SK-N-SH (cell line): ENCODE measurements at regions not wholly inside any gene's neighbourhood (a gene's known extent, or its start where the extent isn't known, plus 50 kb on each side); places are given as distances from the start of the nearest gene placed in this dataset.

ENCODE experiments used
- CTCF ChIA-PET: fragments of 300-600, 350-600 bp; formaldehyde crosslinking; extraction: SDS; loops from one replicate; lab custom pipeline; 2021; lab: Yijun Ruan, JAX
- POLR2A ChIA-PET: fragments of 350-600 bp; sonication (Branson Sonifier 250); formaldehyde crosslinking; extraction: SDS; loops from one replicate; lab custom pipeline; 2020; ENCODE audit warnings: antibody characterized with exemption, inconsistent platforms; lab: Yijun Ruan, JAX
- DNase-seq: peaks from one replicate; pipeline ENCODE4 v3.0.0; 2012
- H2AFZ ChIP-seq: fragments of 200-600 bp; sonication (generic); 2 replicates; pipeline ENCODE4 v1.8.1; 2016; ENCODE audit warnings: antibody characterized with exemption, mild to moderate bottlenecking, low read depth
- H3F3A ChIP-seq: fragments of 200-600 bp; sonication (generic); replicated peaks from 2 replicates; pipeline ENCODE3; 2016; ENCODE audit warnings: antibody characterized with exemption, mild to moderate bottlenecking; ENCODE audit not compliant: insufficient read depth
- H3K27ac ChIP-seq, 2 experiments: fragments of 200-500 bp in 1 of 2; fragments of 200-600 bp in 1 of 2; sonication (Bioruptor generic) in 1 of 2; sonication (generic), shearing (Covaris generic) in 1 of 2; 2 replicates each; pipeline versions ENCODE4 v1.5.1 to v1.6.1; 2014 to 2016; ENCODE audit warnings: low read depth in 2 of 2, inconsistent platforms in 1 of 2, low read length in 1 of 2, mild to moderate bottlenecking in 1 of 2, mixed read lengths in 1 of 2
- H3K27me3 ChIP-seq: fragments of 200-600 bp; sonication (generic), shearing (Covaris generic); 2 replicates; pipeline ENCODE4 v1.6.1; 2016; ENCODE audit warnings: mixed run types; ENCODE audit not compliant: insufficient read depth
- H3K36me3 ChIP-seq, 2 experiments: fragments of 200-500 bp in 1 of 2; fragments of 200-600 bp in 1 of 2; sonication (Bioruptor generic) in 1 of 2; sonication (generic) in 1 of 2; replicated peaks in 1 of 2; 2 replicates each; pipeline versions ENCODE3 to v1.5.1; 2014 to 2016; ENCODE audit warnings: low read length in 1 of 2, mild to moderate bottlenecking in 1 of 2; ENCODE audit not compliant: insufficient read depth in 2 of 2, control insufficient read depth in 1 of 2
- H3K4me1 ChIP-seq, 2 experiments: fragments of 200-500 bp in 1 of 2; fragments of 200-600 bp in 1 of 2; sonication (Bioruptor generic) in 1 of 2; sonication (generic), shearing (Covaris generic) in 1 of 2; 2 replicates each; pipeline versions ENCODE4 v1.5.1 to v1.6.1; 2014 to 2016; ENCODE audit warnings: low read depth in 1 of 2, low read length in 1 of 2, mixed run types in 1 of 2; ENCODE audit not compliant: insufficient read depth in 2 of 2, control insufficient read depth in 1 of 2
- H3K4me2 ChIP-seq: fragments of 200-600 bp; sonication (generic), shearing (Covaris generic); 2 replicates; pipeline ENCODE4 v1.6.1; 2017; ENCODE audit warnings: mixed run types
- H3K4me3 ChIP-seq, 2 experiments: fragments of 200-500 bp in 1 of 2; fragments of 200-600 bp in 1 of 2; sonication (Bioruptor generic) in 1 of 2; sonication (generic), shearing (Covaris generic) in 1 of 2; 2 replicates each; pipeline versions ENCODE4 v1.5.1 to v1.8.1; 2014 to 2016; ENCODE audit warnings: low read depth in 2 of 2, inconsistent platforms in 1 of 2, low read length in 1 of 2, mild to moderate bottlenecking in 1 of 2, mixed read lengths in 1 of 2, moderate library complexity in 1 of 2
- H3K79me2 ChIP-seq: fragments of 200-600 bp; sonication (generic); 2 replicates; pipeline ENCODE4 v1.8.1; 2017; ENCODE audit warnings: mild to moderate bottlenecking; ENCODE audit not compliant: insufficient read depth
- H3K9ac ChIP-seq: fragments of 200-600 bp; sonication (generic); 2 replicates; pipeline ENCODE4 v1.6.1; 2017; ENCODE audit warnings: mixed run types
- H3K9me2 ChIP-seq: fragments of 200-600 bp; sonication (generic); 2 replicates; pipeline ENCODE4 v1.6.1; 2017; ENCODE audit warnings: mixed run types
- H3K9me3 ChIP-seq: fragments of 200-600 bp; sonication (generic); 2 replicates; pipeline ENCODE4 v1.6.1; 2017; ENCODE audit warnings: mixed run types, mild to moderate bottlenecking, moderate library complexity
- H4K20me1 ChIP-seq: fragments of 200-600 bp; sonication (generic); 2 replicates; pipeline ENCODE4 v1.6.1; 2017; ENCODE audit warnings: mild to moderate bottlenecking, mixed run types; ENCODE audit not compliant: insufficient read depth
- ELF1 ChIP-seq: IDR thresholded peaks from 2 replicates; pipeline ENCODE4 v1.4.0; 2012
- EZH2phosphoT487 ChIP-seq: fragments of 200-600 bp; sonication (generic); IDR thresholded peaks from 2 replicates; pipeline ENCODE4 v1.6.1; 2017; ENCODE audit warnings: low read depth, mixed run types, mild to moderate bottlenecking, antibody characterized with exemption, moderate library complexity, borderline replicate concordance
- FOSL2 ChIP-seq: IDR thresholded peaks from 2 replicates; pipeline ENCODE4 v1.4.0; 2012; ENCODE audit warnings: low read depth, mild to moderate bottlenecking, moderate library complexity, borderline replicate concordance
- FOXM1 ChIP-seq: IDR thresholded peaks from 2 replicates; pipeline ENCODE4 v1.4.0; 2012; ENCODE audit warnings: low read depth, mild to moderate bottlenecking
- MAX ChIP-seq: IDR thresholded peaks from 2 replicates; pipeline ENCODE4 v1.4.0; 2012; ENCODE audit warnings: low read depth
- MEF2A ChIP-seq: IDR thresholded peaks from 2 replicates; pipeline ENCODE4 v1.4.0; 2012; ENCODE audit warnings: low read depth, borderline replicate concordance
- NFIC ChIP-seq: IDR thresholded peaks from 2 replicates; pipeline ENCODE4 v1.4.0; 2012; ENCODE audit warnings: borderline replicate concordance
- PBX3 ChIP-seq: IDR thresholded peaks from 2 replicates; pipeline ENCODE4; 2012
- POLR2AphosphoS5 ChIP-seq: IDR thresholded peaks from 2 replicates; pipeline ENCODE4 v1.6.1; 2012; ENCODE audit warnings: low read depth, low read length
- RAD21 ChIP-seq: IDR thresholded peaks from 2 replicates; pipeline ENCODE4 v1.6.1; 2012; ENCODE audit warnings: mild to moderate bottlenecking, low read length
- RCOR1 ChIP-seq: fragments of 150-350 bp; IDR thresholded peaks from 2 replicates; pipeline ENCODE4 v1.6.1; 2017; ENCODE audit warnings: antibody characterized with exemption, low read length
- REST ChIP-seq: IDR thresholded peaks from 2 replicates; pipeline ENCODE4 v1.6.1; 2012; ENCODE audit warnings: mild to moderate bottlenecking, low read depth, low read length, moderate library complexity
- RFX5 ChIP-seq: IDR thresholded peaks from 2 replicates; pipeline ENCODE4 v1.6.1; 2012; ENCODE audit warnings: mild to moderate bottlenecking, improper control_type of control experiment, low read length
- RXRA ChIP-seq: IDR thresholded peaks from 2 replicates; pipeline ENCODE4 v1.4.0; 2012; ENCODE audit warnings: low read depth, mild to moderate bottlenecking, borderline replicate concordance
- TAF1 ChIP-seq: IDR thresholded peaks from 2 replicates; pipeline ENCODE4 v1.6.1; 2012; ENCODE audit warnings: low read depth, mild to moderate bottlenecking, low read length, moderate library complexity, borderline replicate concordance
- TCF12 ChIP-seq: IDR thresholded peaks from 2 replicates; pipeline ENCODE4 v1.4.0; 2012
- TEAD4 ChIP-seq: IDR thresholded peaks from 2 replicates; pipeline ENCODE4 v1.4.0; 2012; ENCODE audit warnings: mild to moderate bottlenecking, borderline replicate concordance; ENCODE audit not compliant: insufficient read depth
- USF1 ChIP-seq: IDR thresholded peaks from 2 replicates; pipeline ENCODE4 v1.4.0; 2012; ENCODE audit warnings: low read depth, borderline replicate concordance
- WGBS: methylation state at CpG from one replicate; pipeline ENCODE4 v1.1.6; 2017; ENCODE audit warnings: low lambda C conversion rate; 5-methylcytosine and 5-hydroxymethylcytosine counted together

DNA sequence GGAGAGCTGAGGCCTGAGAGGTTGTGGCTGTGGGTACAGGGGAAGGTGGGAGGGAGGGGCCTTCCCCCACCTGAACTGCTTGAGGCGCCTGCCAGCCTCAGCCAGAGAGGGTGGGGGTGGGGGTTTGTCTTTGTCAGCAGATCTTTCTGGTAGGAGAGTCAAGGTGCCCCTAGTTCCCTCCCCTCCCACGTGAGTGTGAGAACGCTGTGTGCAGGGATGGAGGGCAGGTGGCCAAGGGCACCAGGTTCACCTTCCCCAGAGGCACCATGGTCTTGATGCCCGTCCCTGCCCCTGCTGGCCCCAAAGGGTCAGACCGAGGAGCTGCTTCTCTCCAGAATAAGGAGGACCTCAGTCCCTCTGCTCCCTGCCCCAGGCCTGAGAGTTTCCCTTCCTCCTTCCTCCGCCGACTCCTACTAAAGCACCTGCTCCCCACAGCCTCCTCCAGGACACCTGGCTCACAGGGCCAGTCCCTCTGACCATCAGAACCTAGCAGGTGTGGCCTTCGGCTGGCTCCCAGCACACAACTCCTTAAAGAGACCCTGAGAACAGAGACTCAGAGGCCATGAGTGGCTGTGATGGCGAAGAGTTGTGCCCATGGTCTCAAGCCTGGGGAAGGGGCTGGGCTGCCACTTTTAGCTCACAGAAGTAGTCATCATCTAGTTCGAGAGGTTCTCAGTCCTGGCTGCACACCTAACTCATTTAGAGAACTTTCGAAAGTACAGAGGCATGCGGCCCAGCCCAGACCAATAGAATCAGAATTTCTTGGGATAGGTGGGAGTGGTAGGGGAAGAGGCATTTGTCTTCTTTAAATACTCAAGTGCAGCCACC, 113.2 kb upstream of the LHX1 start:
- 56% methylated on average over 8 of the region's 12 CpGs for WGBS
- H3K36me3 ChIP-seq, result no peaks in the 10 kb centered on the region
- peaks cover 18% of the 10 kb centered on the region; the same call in 1 of the 2 replicates for H3K27me3 ChIP-seq
- no peaks in the 10 kb centered on the region for H3F3A ChIP-seq
- no peaks in the 10 kb centered on the region for H3K79me2 ChIP-seq
- H3K9ac ChIP-seq, result no peak overlapping the region
- no peaks in the 10 kb centered on the region for H4K20me1 ChIP-seq
- POLR2A ChIA-PET, result no interaction called here
- H3K4me1 ChIP-seq, result no peaks in the 10 kb centered on the region
- TF ChIP-seq POLR2AphosphoS5 (no peak), RXRA (no peak), ELF1 (no peak), TAF1 (no peak), EZH2phosphoT487 (no peak), TEAD4 (no peak), RCOR1 (no peak), REST (no peak), FOSL2 (no peak), RAD21 (no peak), FOXM1 (no peak), USF1 (no peak), MEF2A (no peak), TCF12 (no peak), NFIC (no peak), RFX5 (no peak), MAX (no peak), PBX3 (no peak)
- CTCF ChIA-PET, result interaction anchor here (0.6 to 1.0 kb wide), 2 partner anchors 15 kb away, joined by 3 read pairs; no protein-coding TSS in a partner anchor
- no peak overlapping the region for H3K4me2 ChIP-seq
- no peak overlapping the region for H2AFZ ChIP-seq
- no peaks in the 10 kb centered on the region for H3K9me2 ChIP-seq
- H3K9me3 ChIP-seq, result no peaks in the 10 kb centered on the region
- H3K27ac ChIP-seq, result no peak overlapping the region
- H3K4me3 ChIP-seq, result no peak overlapping the region
- no peak for DNase-seq
